ENCODE measurements at regions not wholly inside any gene's neighbourhood (a gene's known extent, or its start where the extent isn't known, plus 50 kb on each side); places are given as distances from the start of the nearest gene placed in this dataset.
A peak's percentile ranks its signal among the peaks of the same experiment; 100 is the strongest.

- 35% methylated on average over 9 of the region's 9 CpGs for WGBS (ENCODE audit: low lambda C conversion rate, missing lambda C conversion rate)
- peak overlapping the region; percentile 32 for H3K4me2 ChIP-seq
- no peak overlapping the region for H2AFZ ChIP-seq
- no peaks in the 10 kb centered on the region for H3K36me3 ChIP-seq (replicated peaks; ENCODE audit: insufficient read depth, low read depth)
- no peaks in the 10 kb centered on the region for H3K79me2 ChIP-seq
- TF ChIP-seq EZH2phosphoT487 (IDR thresholded peaks at IDR 0.05; ENCODE audit: low read depth, severe bottlenecking, unreplicated experiment) (no peak), EZH2 (IDR thresholded peaks at IDR 0.05; ENCODE audit: borderline replicate concordance) (no peak)
- TF ChIP-seq, protein P1, sequence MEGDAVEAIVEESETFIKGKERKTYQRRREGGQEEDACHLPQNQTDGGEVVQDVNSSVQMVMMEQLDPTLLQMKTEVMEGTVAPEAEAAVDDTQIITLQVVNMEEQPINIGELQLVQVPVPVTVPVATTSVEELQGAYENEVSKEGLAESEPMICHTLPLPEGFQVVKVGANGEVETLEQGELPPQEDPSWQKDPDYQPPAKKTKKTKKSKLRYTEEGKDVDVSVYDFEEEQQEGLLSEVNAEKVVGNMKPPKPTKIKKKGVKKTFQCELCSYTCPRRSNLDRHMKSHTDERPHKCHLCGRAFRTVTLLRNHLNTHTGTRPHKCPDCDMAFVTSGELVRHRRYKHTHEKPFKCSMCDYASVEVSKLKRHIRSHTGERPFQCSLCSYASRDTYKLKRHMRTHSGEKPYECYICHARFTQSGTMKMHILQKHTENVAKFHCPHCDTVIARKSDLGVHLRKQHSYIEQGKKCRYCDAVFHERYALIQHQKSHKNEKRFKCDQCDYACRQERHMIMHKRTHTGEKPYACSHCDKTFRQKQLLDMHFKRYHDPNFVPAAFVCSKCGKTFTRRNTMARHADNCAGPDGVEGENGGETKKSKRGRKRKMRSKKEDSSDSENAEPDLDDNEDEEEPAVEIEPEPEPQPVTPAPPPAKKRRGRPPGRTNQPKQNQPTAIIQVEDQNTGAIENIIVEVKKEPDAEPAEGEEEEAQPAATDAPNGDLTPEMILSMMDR (IDR thresholded peaks at IDR 0.05; ENCODE audit: poor library complexity), result no peak
- peak; percentile 78 for DNase-seq (ENCODE audit: low spot score)
- no peaks in the 10 kb centered on the region for H4K20me1 ChIP-seq (ENCODE audit: insufficient read depth, poor library complexity, severe bottlenecking)
- H3K27ac ChIP-seq, result peak overlapping the region; percentile 36
- no peaks in the 10 kb centered on the region for H3K27me3 ChIP-seq
- H3K9me2 ChIP-seq (replicated peaks; ENCODE audit: insufficient read depth), result no peaks in the 10 kb centered on the region
- H3K9me3 ChIP-seq (ENCODE audit: low read depth), result no peaks in the 10 kb centered on the region
- H3K4me3 ChIP-seq, result no peak overlapping the region
- peaks cover 31% of the 10 kb centered on the region for H3K4me1 ChIP-seq (ENCODE audit: insufficient read depth)
Measured at GRCh38 chr12:94704452-94705306, 54.3 kb upstream of the TMCC3 start.

DNA sequence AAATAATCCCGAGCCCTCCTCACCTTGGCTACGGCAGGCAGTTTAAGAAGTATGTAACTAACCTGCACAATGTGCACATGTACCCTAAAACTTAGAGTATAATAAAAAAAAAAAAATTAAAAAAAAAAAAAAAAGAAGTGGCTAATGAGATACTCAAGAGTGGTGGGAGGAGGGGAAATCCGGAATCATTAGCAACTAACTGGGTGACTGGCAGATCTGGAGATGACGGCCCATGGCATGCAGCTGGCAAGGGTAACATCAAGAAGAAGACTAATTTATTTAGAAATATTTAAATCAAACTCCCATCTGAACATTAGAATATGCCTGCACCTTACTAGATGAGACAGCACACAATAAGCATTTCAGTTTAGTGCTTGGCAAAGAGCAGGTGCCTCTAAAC lies 52.3 kb upstream of the TMCC3 start:
- Histone ChIP-seq H3K4me1 (ENCODE audit: insufficient read depth) (peaks cover 31% of the 10 kb centered on the region), H2AFZ (no peak overlapping the region), H3K4me2 (no peak overlapping the region), H4K20me1 (ENCODE audit: insufficient read depth, poor library complexity, severe bottlenecking) (no peaks in the 10 kb centered on the region), H3K4me3 (no peak overlapping the region), H3K79me2 (no peaks in the 10 kb centered on the region), H3K27ac (no peak overlapping the region), H3K27me3 (no peaks in the 10 kb centered on the region), H3K36me3 (replicated peaks; ENCODE audit: insufficient read depth, low read depth) (no peaks in the 10 kb centered on the region), H3K9me2 (replicated peaks; ENCODE audit: insufficient read depth) (no peaks in the 10 kb centered on the region), H3K9me3 (ENCODE audit: low read depth) (no peaks in the 10 kb centered on the region)
- TF ChIP-seq EZH2phosphoT487 (IDR thresholded peaks at IDR 0.05; ENCODE audit: low read depth, severe bottlenecking, unreplicated experiment), result no peak
- TF ChIP-seq, protein P1 (IDR thresholded peaks at IDR 0.05; ENCODE audit: poor library complexity), result no peak
- TF ChIP-seq EZH2 (IDR thresholded peaks at IDR 0.05; ENCODE audit: borderline replicate concordance), result no peak
- WGBS (ENCODE audit: low lambda C conversion rate, missing lambda C conversion rate), result 97% methylated on average over 4 of the region's 4 CpGs
- DNase-seq (ENCODE audit: low spot score), result no peak

- no peak overlapping the region for H3K27ac ChIP-seq
- H3K4me1 ChIP-seq (ENCODE audit: insufficient read depth), result peaks cover 26% of the 10 kb centered on the region
- H3K79me2 ChIP-seq, result no peaks in the 10 kb centered on the region
- H2AFZ ChIP-seq, result no peak overlapping the region
- TF ChIP-seq, protein P1 (IDR thresholded peaks at IDR 0.05; ENCODE audit: poor library complexity), result no peak
- no peak for TF ChIP-seq EZH2 (IDR thresholded peaks at IDR 0.05; ENCODE audit: borderline replicate concordance)
- no peak for TF ChIP-seq EZH2phosphoT487 (IDR thresholded peaks at IDR 0.05; ENCODE audit: low read depth, severe bottlenecking, unreplicated experiment)
- no peak overlapping the region for H3K4me3 ChIP-seq
- DNase-seq (ENCODE audit: low spot score), result no peak
- no peaks in the 10 kb centered on the region for H3K27me3 ChIP-seq
- no peaks in the 10 kb centered on the region for H3K36me3 ChIP-seq (replicated peaks; ENCODE audit: insufficient read depth, low read depth)
- H3K9me2 ChIP-seq (replicated peaks; ENCODE audit: insufficient read depth), result no peaks in the 10 kb centered on the region
- H4K20me1 ChIP-seq (ENCODE audit: insufficient read depth, poor library complexity, severe bottlenecking), result no peaks in the 10 kb centered on the region
- WGBS (ENCODE audit: low lambda C conversion rate, missing lambda C conversion rate), result 77% methylated on average over 2 of the region's 2 CpGs
- no peak overlapping the region for H3K4me2 ChIP-seq
- no peaks in the 10 kb centered on the region for H3K9me3 ChIP-seq (ENCODE audit: low read depth)
Measured at GRCh38 chr12:94701711-94702110, 51.4 kb upstream of the TMCC3 start.

Measured in hepatocyte (in vitro differentiated cells).